ENCODE measurements at regions not wholly inside any gene's neighbourhood (a gene's known extent, or its start where the extent isn't known, plus 50 kb on each side); places are given as distances from the start of the nearest gene placed in this dataset.

- Mint-ChIP-seq H3K36me3 (no peaks in the 10 kb centered on the region), H3K4me1 (ENCODE audit: unreplicated experiment) (peaks cover 26% of the 10 kb centered on the region), H3K9me3 (no peaks in the 10 kb centered on the region), H3K27ac (no peak overlapping the region), H3K4me3 (no peak overlapping the region), H3K27me3 (no peaks in the 10 kb centered on the region)
- no peak for TF ChIP-seq CTCF (conservative IDR thresholded peaks at IDR 0.05)
- no peak for DNase-seq (ENCODE audit: extremely low spot score, unreplicated experiment)
Observed at GRCh38 chr4:138892483-138893407, 122.8 kb upstream of the NOCT start.

GRCh38 chr4:138891631-138892031 lies 124.0 kb upstream of the NOCT start:
- Mint-ChIP-seq H3K27ac (peak overlapping the region; percentile 39), H3K9me3 (no peaks in the 10 kb centered on the region), H3K36me3 (no peaks in the 10 kb centered on the region), H3K4me1 (ENCODE audit: unreplicated experiment) (peaks cover 26% of the 10 kb centered on the region), H3K27me3 (no peaks in the 10 kb centered on the region), H3K4me3 (peak overlapping the region; percentile 26)
- no peak for DNase-seq (ENCODE audit: extremely low spot score, unreplicated experiment)
- TF ChIP-seq CTCF (conservative IDR thresholded peaks at IDR 0.05): no peak

GRCh38 chr4:138890891-138891570 lies 124.5 kb upstream of the NOCT start:
- Mint-ChIP-seq H3K4me3 (no peak overlapping the region), H3K9me3 (no peaks in the 10 kb centered on the region), H3K27me3 (no peaks in the 10 kb centered on the region), H3K36me3 (no peaks in the 10 kb centered on the region), H3K4me1 (ENCODE audit: unreplicated experiment) (peaks cover 26% of the 10 kb centered on the region), H3K27ac (no peak overlapping the region)
- DNase-seq (ENCODE audit: extremely low spot score, unreplicated experiment): no peak
- no peak for TF ChIP-seq CTCF (conservative IDR thresholded peaks at IDR 0.05)

- H3K27me3 Mint-ChIP-seq: no peaks in the 10 kb centered on the region
- no peaks in the 10 kb centered on the region for H3K36me3 Mint-ChIP-seq
- no peak for DNase-seq (ENCODE audit: extremely low spot score, unreplicated experiment)
- H3K27ac Mint-ChIP-seq: no peak overlapping the region
- no peak overlapping the region for H3K4me3 Mint-ChIP-seq
- H3K4me1 Mint-ChIP-seq (ENCODE audit: unreplicated experiment): peaks cover 26% of the 10 kb centered on the region
- H3K9me3 Mint-ChIP-seq: no peaks in the 10 kb centered on the region
- TF ChIP-seq CTCF (conservative IDR thresholded peaks at IDR 0.05): no peak
Observed at GRCh38 chr4:138889216-138889615, 126.4 kb upstream of the NOCT start.

GRCh38 chr4:138887741-138888140 lies 127.8 kb upstream of the NOCT start:
- Mint-ChIP-seq H3K4me1 (ENCODE audit: unreplicated experiment) (peaks cover 26% of the 10 kb centered on the region), H3K27ac (no peak overlapping the region), H3K4me3 (no peak overlapping the region), H3K27me3 (no peaks in the 10 kb centered on the region), H3K9me3 (no peaks in the 10 kb centered on the region), H3K36me3 (no peaks in the 10 kb centered on the region)
- no peak for DNase-seq (ENCODE audit: extremely low spot score, unreplicated experiment)
- TF ChIP-seq CTCF (conservative IDR thresholded peaks at IDR 0.05): no peak

All from type B pancreatic cell (in vitro differentiated cells).